ENCODE measurements at regions not wholly inside any gene's neighbourhood (a gene's known extent, or its start where the extent isn't known, plus 50 kb on each side); places are given as distances from the start of the nearest gene placed in this dataset.

DNA sequence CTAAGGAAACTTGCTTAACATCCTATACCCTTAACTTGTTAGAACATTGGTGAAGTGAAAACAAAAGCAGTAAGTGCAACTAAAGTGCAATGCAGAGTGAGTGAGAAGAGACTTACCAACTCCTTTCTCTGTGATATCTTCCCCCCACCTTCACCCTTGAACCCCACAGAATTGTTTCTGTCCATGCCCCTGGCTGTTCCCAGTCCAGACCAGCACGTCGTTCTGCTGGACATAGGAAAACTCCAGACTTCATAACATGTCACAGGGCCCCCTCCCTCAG is 91.9 kb downstream of the DAD1 start:
- TF ChIP-seq EZH2 (IDR thresholded peaks at IDR 0.05) (no peak), POLR2AphosphoS5 (IDR thresholded peaks at IDR 0.05; ENCODE audit: borderline replicate concordance, low read depth, low read length) (no peak), FOXP2 (optimal IDR thresholded peaks at IDR 0.05; ENCODE audit: control extremely low read depth, extremely low read length, insufficient read depth) (no peak)

Measured in SK-N-MC (cell line).